Fibroblast of skin of right quadriceps (primary cell): ENCODE measurements at regions not wholly inside any gene's neighbourhood (a gene's known extent, or its start where the extent isn't known, plus 50 kb on each side); places are given as distances from the start of the nearest gene placed in this dataset.

Experiments
- DNase-seq: peaks from one replicate; pipeline ENCODE4 v3.0.0-alpha.2; 2013

DNA sequence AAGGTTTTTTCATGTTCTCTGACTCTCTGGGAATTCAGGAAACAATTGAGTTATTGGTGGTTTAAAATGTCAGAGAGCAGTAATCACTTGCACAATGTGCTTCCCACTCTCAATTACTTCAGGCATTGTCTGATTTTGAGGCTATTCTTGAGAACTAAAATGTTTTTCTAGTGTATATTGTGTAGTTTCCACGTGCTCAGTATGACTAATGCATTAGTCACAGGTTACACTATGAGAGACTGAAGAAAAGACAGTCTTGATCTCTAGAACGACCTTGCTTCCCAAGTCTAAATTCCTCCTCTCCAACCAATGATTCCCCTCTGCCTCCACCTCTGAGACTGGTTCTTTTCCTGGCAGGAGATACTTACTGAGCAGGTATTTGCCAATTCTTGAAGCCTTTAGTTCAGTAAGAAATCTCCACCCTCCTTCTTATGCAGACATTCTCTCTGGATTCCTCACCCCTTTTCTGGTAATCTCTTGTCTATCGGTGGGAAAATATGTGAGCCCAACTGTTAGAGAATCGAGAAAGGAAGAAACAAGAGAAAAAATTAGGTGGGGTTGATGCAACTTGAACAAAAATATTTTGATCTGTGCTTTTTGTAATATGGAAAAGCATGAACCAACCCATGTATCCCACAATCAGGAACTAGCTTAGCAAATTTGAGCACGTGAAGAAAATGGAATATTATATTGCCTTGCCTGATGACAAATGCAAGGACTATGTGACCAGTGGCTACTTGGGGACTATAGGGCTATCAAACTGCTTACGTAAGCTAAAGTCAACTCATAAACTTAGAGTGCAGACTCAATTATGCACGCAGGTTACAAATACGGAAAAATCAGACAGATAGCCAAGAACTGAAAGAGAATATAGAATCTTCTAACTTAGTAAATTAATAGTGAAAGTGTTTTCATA is 61.1 kb upstream of the SLC22A16 start:
- DNase-seq: peak; percentile 94

DNA sequence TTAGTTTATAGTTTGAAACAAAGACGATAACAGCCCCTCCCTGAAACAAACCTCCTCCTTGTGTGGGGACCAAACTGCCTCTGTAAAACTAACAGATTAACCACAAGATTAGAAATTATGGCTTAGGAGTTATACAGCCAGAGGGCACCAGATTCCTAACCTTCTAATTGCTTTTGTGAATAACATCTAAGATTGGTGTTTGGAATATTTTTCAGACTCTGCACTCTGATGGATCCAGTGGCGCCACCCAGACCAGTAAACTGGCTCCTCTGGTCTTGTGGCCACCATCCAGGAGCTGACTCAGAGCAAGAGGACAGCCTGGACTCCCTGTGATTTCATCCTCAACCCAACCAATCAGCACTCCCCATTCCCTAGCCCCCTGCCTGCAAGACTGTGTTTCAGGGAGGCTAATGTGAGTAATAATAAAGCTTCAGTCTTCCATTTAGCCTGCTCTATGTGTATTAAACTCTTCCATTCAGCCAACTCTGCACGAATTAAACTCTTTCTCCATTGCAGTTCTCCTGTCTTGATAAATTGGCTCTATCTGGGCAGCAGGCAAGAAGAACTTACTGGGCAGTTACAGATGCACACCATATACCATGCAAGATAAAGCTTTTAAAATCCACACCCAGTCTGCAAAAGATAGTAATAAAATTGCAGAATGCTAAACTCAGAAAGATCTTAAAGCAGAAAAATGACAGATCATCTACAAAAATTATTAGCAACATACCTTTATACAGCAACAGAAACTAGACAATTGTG is 58.5 kb upstream of the SLC22A16 start:
- peak; percentile 56 for DNase-seq

GRCh38 chr6:110532431-110532830 is 56.0 kb upstream of the SLC22A16 start:
- no peak for DNase-seq

DNA sequence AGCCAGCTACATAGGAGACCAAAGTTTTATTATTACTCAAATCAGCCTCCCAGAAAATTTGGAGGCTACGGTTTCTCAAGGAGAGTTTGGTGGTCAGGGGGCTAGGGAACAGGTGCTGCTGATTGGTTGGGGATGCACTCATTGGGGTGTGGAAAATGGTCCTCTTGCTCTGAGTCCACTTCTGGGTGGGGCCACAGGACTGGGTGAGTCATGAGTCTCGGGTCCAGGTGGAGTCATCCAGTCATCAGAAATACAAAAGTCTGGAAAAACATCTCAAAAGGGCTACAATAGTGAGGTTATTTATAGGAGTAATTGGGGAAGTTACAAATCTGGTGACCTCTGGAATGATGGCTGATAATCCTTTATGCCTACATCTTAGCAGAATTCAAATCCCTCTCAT is 54.3 kb upstream of the SLC22A16 start:
- no peak for DNase-seq

DNA sequence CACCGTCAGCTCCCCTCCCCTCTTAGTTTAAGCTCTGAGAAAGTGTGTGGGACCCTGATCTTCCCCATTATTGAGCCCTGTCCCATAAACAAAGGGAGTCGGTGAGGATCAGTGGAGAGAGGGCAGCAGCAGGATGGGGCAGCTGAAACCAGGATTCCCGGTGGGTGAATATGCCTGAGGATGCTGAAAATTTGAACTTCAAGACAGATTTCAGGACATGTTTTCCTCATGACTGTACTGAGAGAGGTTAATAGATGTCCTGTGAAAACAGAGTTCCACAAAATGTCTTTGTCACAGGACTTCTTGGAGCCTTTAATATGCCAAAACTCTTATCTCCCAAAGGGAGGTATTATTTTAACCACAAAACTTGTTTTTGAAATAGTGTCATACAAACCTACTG is 53.5 kb upstream of the SLC22A16 start:
- DNase-seq: peak; percentile 22

DNA sequence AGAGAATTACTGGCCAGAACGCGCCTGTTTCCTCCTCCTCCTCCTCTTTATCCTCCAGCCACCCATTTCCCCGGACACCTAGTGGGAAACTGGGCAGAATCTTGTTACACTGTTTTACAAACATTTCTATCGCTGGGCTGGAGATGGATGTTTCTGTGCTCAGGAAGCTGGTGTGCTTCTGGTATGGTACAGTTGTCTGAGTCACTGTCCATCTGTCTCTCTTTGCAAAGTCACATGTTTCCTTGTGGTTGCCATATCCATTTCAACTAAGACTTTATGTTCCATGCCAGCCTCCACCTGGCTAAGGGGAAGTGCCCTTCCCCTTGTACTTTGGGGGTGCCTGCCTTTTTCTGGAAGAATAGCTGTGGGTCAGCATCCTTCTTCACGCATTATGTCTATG is 52.9 kb upstream of the SLC22A16 start:
- DNase-seq: peak; percentile 46

GRCh38 chr6:110528930-110529325 is 52.5 kb upstream of the SLC22A16 start:
- DNase-seq: no peak

DNA sequence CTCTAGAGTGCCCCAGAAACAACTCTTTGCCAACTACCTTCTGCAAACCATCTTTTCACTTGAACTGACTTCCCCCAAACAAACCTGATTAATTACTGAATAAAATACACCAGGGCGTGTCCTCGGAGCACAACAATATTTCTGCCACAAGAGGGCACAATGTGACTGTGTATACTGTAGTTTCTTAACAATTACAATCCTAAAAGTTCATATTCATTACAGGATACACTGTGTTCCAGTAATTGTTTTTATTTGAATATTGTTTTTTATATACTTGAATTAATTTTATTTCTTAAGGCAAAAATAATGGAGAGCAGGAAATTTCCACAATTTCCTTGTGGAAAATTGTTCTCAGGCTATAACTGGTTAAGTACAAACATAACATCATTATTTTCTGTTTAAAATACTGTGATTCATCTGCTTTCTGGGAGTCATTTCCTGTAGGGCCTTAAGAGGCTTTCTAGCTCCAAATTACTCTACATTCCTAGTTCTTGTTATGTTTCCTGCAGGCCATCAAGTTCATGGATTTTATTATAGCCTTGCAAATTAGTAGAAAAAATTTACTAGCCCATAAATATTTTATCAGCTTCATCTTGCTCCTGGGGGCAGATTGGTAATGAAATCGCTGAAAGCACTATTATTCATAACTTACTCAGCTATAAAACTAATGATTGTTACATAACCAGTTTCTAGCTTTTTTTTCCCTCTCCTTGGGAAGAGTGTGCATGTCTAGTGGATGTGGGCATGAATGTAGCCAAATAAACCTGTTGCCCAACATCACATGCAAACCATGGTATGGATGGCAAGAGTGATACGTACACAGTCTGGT is 51.9 kb upstream of the SLC22A16 start:
- peak; percentile 93 for DNase-seq

DNA sequence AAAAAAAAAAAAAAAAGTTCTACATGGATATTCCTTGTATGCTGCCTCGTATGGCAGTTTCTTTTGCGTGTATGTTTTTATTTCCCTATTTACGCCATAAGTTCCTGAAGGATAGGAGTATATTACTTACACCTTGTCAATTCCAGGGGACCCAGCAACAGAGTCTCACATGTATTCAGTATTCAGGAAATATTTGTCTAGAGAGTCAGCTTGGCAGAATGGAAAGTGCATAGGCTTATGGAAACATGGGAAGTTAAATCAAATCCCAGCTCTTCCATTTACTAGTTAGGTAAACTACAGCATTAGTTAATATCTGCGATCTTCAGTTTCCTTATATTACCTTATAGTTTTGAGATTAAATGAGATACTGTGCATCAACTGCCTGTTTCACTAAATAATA is 51.1 kb upstream of the SLC22A16 start:
- DNase-seq: no peak

GRCh38 chr6:110526726-110527125 is 50.3 kb upstream of the SLC22A16 start:
- DNase-seq: no peak
